ENCODE measurements at regions not wholly inside any gene's neighbourhood (a gene's known extent, or its start where the extent isn't known, plus 50 kb on each side); places are given as distances from the start of the nearest gene placed in this dataset.

- Histone ChIP-seq H3K36me3 (no peaks in the 10 kb centered on the region), H3K27ac (no peak overlapping the region), H3K27me3 (no peaks in the 10 kb centered on the region), H3K4me3 (no peak overlapping the region), H3K4me1 (no peaks in the 10 kb centered on the region), H3K9me3 (peaks cover 0 to 9% of the 10 kb centered on the region in 2 donors)
- no peak for TF ChIP-seq CTCF (IDR thresholded peaks at IDR 0.05)
- DNase-seq (no peak), ATAC-seq (no peak)
- intact Hi-C loops (cut with DNase I) = no loop called here
Observed at GRCh38 chr16:54602666-54603065, 316.1 kb upstream of the IRX3 start.

GRCh38 chr16:54597222-54597621, 310.6 kb upstream of the IRX3 start:
- H3K4me1 ChIP-seq = no peaks in the 10 kb centered on the region
- intact Hi-C loops (cut with DNase I) = no loop called here
- no peak overlapping the region for H3K27ac ChIP-seq
- no peak for TF ChIP-seq CTCF (IDR thresholded peaks at IDR 0.05)
- H3K27me3 ChIP-seq = peaks cover 0 to 34% of the 10 kb centered on the region in 2 donors
- ATAC-seq (peak; percentile 78), DNase-seq (peak in 1 of 4 donors; percentile 36)
- no peaks in the 10 kb centered on the region for H3K9me3 ChIP-seq
- H3K36me3 ChIP-seq = no peaks in the 10 kb centered on the region
- H3K4me3 ChIP-seq = no peak overlapping the region

- Histone ChIP-seq H3K27ac (no peak overlapping the region), H3K4me1 (no peaks in the 10 kb centered on the region), H3K9me3 (no peaks in the 10 kb centered on the region), H3K27me3 (peaks cover 0 to 42% of the 10 kb centered on the region in 2 donors), H3K36me3 (no peaks in the 10 kb centered on the region), H3K4me3 (no peak overlapping the region)
- ATAC-seq (no peak), DNase-seq (no peak)
- intact Hi-C loops (cut with DNase I) = no loop called here
- TF ChIP-seq CTCF (IDR thresholded peaks at IDR 0.05) = no peak
Observed at GRCh38 chr16:54595621-54596020, 309.0 kb upstream of the IRX3 start.

GRCh38 chr16:54594601-54595391, 308.2 kb upstream of the IRX3 start:
- Histone ChIP-seq H3K27ac (no peak overlapping the region), H3K4me1 (no peaks in the 10 kb centered on the region), H3K4me3 (no peak overlapping the region), H3K9me3 (no peaks in the 10 kb centered on the region), H3K36me3 (no peaks in the 10 kb centered on the region), H3K27me3 (peaks cover 0 to 42% of the 10 kb centered on the region in 2 donors)
- intact Hi-C loops (cut with DNase I) = no loop called here
- DNase-seq = no peak
- TF ChIP-seq CTCF (IDR thresholded peaks at IDR 0.05) = no peak
- ATAC-seq = no peak

GRCh38 chr16:54591816-54592246, 305.2 kb upstream of the IRX3 start:
- Histone ChIP-seq H3K36me3 (no peaks in the 10 kb centered on the region), H3K4me1 (no peaks in the 10 kb centered on the region), H3K27me3 (peaks cover 0 to 42% of the 10 kb centered on the region in 2 donors), H3K4me3 (no peak overlapping the region), H3K9me3 (no peaks in the 10 kb centered on the region), H3K27ac (no peak overlapping the region)
- ATAC-seq (no peak), DNase-seq (no peak)
- intact Hi-C loops (cut with DNase I) = no loop called here
- no peak for TF ChIP-seq CTCF (IDR thresholded peaks at IDR 0.05)

Data from left lung (tissue), 4 donors.